WI38 (cell line): ENCODE measurements at regions not wholly inside any gene's neighbourhood (a gene's known extent, or its start where the extent isn't known, plus 50 kb on each side); places are given as distances from the start of the nearest gene placed in this dataset.

ENCODE experiments used
- H3K4me3 ChIP-seq: 2 replicates; pipeline ENCODE4 v1.5.1; 2011; ENCODE audit warnings: low read depth, mild to moderate bottlenecking, control low read depth, low read length
- TF ChIP-seq, protein P1 (sequence below): IDR thresholded peaks from 2 replicates; pipeline ENCODE4 v1.5.1; 2012; ENCODE audit warnings: low read depth, mild to moderate bottlenecking, control low read depth, low read length

DNA sequence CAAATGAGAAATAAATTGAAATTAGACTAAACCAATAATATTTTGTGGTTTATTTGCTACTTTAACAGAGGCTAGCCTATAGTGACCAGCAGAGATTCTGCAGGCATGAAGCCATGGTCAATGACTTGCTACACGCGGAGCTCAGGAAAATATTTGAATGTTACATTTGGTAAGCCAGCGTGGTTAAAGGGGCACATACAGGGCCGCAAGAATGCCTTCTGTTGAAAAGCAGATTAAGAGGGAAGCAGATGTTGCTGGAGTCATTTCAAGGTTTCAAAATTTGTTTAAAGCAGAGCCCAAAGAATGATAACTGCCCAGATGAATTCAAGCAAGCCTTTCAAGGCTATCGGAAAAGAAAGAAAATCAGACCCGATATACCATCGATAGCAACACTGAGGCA, 294.3 kb upstream of the MAN1A1 start:
- no peak overlapping the region for H3K4me3 ChIP-seq
- TF ChIP-seq, protein P1, sequence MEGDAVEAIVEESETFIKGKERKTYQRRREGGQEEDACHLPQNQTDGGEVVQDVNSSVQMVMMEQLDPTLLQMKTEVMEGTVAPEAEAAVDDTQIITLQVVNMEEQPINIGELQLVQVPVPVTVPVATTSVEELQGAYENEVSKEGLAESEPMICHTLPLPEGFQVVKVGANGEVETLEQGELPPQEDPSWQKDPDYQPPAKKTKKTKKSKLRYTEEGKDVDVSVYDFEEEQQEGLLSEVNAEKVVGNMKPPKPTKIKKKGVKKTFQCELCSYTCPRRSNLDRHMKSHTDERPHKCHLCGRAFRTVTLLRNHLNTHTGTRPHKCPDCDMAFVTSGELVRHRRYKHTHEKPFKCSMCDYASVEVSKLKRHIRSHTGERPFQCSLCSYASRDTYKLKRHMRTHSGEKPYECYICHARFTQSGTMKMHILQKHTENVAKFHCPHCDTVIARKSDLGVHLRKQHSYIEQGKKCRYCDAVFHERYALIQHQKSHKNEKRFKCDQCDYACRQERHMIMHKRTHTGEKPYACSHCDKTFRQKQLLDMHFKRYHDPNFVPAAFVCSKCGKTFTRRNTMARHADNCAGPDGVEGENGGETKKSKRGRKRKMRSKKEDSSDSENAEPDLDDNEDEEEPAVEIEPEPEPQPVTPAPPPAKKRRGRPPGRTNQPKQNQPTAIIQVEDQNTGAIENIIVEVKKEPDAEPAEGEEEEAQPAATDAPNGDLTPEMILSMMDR: no peak

DNA sequence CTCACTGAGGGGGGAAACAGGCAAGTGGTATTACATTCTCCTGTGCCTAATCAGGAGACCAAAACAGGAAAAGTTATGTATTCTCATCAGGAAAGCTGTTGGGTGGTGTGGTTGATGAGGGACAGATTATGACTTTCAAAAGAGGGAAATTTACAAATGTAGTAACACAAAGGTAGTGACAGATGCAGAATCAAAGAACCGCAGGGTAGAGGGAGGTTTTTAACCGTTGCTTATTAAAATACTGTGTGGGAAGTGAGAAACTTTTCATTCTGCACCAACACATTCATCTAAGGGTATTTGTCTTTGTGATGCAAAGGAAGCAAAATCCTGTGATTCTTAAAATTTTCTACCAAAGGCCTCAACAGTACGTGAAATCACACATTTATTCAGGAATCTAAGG, 288.2 kb upstream of the MAN1A1 start:
- TF ChIP-seq, protein P1: no peak
- no peak overlapping the region for H3K4me3 ChIP-seq

DNA sequence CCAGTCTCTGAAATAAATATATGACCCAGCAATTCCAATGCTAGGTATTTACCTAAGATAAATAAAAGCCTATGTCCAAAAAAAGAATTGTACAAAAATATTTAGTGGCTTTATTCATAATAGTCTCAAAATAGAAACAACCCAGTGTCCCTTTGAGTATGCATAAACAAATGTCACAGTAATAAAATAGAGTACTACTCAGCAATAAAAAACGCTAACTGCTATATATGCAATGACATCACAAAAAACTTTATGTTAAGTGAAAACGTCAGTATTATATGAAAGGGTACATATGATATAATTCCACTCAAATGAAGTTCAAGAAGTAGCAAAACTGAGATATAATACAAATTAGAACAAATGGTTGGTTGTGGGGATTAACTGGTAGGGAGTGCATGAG, 286.5 kb upstream of the MAN1A1 start:
- no peak overlapping the region for H3K4me3 ChIP-seq
- TF ChIP-seq, protein P1: no peak

DNA sequence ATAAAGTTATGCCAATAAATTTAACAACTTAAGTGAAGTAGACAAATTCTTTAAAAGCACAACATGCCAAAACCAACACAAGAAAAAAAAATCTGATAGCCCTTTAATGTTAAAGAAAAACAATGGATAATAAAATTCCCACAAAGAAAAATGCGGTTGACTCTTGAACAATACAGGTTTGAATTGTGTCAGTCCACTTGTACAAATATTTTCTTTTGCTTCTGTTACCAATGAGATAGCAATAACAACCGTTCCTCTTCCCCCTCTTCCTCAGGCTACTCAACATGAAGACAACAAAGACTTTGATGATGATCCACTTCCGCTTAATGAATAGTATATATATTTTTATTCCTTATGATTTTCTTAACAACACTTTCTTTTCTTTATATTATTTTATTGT, 283.9 kb upstream of the MAN1A1 start:
- H3K4me3 ChIP-seq: no peak overlapping the region
- TF ChIP-seq, protein P1: no peak

DNA sequence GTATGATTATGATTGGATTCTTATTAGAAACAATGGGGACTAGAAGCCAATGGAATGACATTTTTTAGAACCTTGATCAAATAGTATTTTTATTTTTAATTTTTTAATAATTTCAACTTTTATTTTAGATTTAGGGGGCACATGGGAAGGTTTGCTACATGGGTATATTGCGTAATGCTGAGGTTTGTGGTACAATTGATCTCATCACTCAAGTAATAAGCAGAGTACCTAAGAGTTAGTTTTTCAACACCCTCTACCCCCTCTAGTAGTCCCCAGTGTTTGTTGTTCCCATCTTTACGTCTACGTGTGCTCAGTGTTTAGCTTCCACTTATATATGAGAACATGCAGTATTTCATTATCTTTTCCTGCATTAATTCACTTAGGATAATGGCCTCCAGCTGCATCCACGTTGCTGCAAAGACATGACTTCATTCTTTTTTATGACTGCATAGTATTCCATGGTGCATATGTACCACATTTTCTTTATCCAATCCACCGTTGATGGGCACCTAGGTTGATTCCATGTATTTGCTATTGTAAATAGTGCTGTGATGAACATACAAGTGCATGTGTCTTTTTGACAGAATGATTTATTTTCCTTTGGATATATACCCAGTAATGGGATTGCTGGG, 281.1 kb upstream of the MAN1A1 start:
- TF ChIP-seq, protein P1: no peak
- H3K4me3 ChIP-seq: no peak overlapping the region

DNA sequence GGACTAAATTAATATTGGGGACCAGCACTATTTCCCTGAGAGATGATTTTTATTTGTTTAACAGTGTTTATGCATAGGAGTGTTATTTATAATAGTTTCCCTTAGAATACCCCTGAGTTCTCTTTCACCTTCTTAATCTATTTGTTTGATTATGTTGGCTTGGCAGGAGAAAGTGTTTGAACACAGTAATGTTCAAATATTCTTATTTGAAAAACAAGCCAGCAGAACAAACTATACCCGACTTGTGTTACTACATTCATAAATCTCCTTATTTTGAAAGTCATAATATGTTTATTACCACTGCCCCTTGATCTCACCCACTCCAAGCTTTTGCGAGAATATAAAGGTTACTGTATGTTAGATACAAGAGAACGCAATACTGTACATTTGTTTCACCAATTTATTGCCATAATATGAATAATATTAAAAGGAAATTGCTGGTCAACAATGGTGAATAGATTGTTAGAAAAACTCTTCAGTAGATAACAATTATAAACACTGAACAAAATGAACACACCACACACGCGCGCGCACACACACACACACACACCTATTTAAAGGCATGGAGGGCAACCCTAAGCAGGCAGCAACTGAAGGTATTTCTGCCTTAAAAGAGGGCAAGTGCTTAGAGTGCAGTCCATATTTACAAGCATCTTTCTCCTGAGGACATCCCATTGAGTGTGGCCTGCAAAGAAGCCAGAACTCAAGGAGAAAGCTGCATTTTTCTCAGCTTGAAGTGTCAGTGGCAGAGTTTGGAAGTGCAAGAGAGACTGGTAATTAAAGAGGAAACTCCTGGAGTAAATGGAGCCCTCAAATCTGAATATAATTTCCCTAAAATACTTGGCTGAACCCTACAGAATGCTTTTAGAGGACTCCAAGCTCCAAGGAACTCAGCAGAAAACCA, 279.4 kb upstream of the MAN1A1 start:
- H3K4me3 ChIP-seq: no peak overlapping the region
- TF ChIP-seq, protein P1: no peak
